HepG2 (cell line): ENCODE measurements at regions not wholly inside any gene's neighbourhood (a gene's known extent, or its start where the extent isn't known, plus 50 kb on each side); places are given as distances from the start of the nearest gene placed in this dataset.

Experiments
- ATAC-seq: fragments of 200-7000 bp; cut with Tn5 transposase; 3 replicates; pipeline ENCODE4 v1.9.1; 2020; ENCODE audit warnings: mild to moderate bottlenecking, moderate library complexity
- BruUV-seq: library from RNA; stranded (reverse); fragments of 400-500 nt; replicated peaks from 2 replicates; lab custom pipeline; 2021; lab: Mats Ljungman, UMichigan
- CTCF ChIA-PET: fragments of 300-600 bp; formaldehyde crosslinking; extraction: SDS; loops from one replicate; lab custom pipeline; 2021; ENCODE audit warnings: low total read pairs, inconsistent platforms, low intra/inter-chr PET ratio; lab: Yijun Ruan, JAX
- POLR2A ChIA-PET: fragments of 350-600 bp; sonication (Branson Sonifier 250); formaldehyde crosslinking; loops from one replicate; lab custom pipeline; 2020; ENCODE audit warnings: antibody characterized with exemption, inconsistent platforms; lab: Yijun Ruan, JAX
- DNase-seq: peaks from one replicate; pipeline ENCODE4 v3.0.0-alpha.2; 2015; ENCODE audit warnings: low spot score
- FAIRE-seq: peaks from 3 replicates; lab custom pipeline; 2011; peaks lifted over from hg19 to GRCh38; lab: Jason Lieb, UNC
- H2AFZ ChIP-seq: one replicate; pipeline ENCODE4 v1.6.1; 2011; ENCODE audit warnings: low read length, inconsistent platforms
- H3K27ac ChIP-seq: fragments of 300-600 bp; 3 replicates; pipeline ENCODE4 v1.8.0; 2011; ENCODE audit warnings: mixed run types, mild to moderate bottlenecking, mixed read lengths, low read length, inconsistent platforms; ENCODE audit not compliant: insufficient read depth; ENCODE audit errors: extremely low read length
- H3K27me3 ChIP-seq, 2 experiments: fragments of 200-600 bp in 1 of 2; 2 replicates in 1 of 2; 3 replicates in 1 of 2; pipeline versions ENCODE4 v1.6.0 to v1.8.0; 2011; ENCODE audit warnings: low read length in 2 of 2, mild to moderate bottlenecking in 2 of 2, moderate library complexity in 2 of 2, inconsistent platforms in 1 of 2; ENCODE audit not compliant: insufficient read depth in 2 of 2, control insufficient read depth in 1 of 2
- H3K36me3 ChIP-seq, 2 experiments: fragments of 200-600 bp in 1 of 2; replicated peaks in 1 of 2; 2 replicates in 1 of 2; 3 replicates in 1 of 2; pipeline versions ENCODE4 v1.5.1 to v1.8.0; 2011; ENCODE audit warnings: low read length in 2 of 2, inconsistent platforms in 1 of 2; ENCODE audit not compliant: insufficient read depth in 2 of 2, control insufficient read depth in 1 of 2
- H3K4me1 ChIP-seq: 2 replicates; pipeline ENCODE4 v1.5.1; 2012; ENCODE audit warnings: low read length, inconsistent platforms; ENCODE audit not compliant: insufficient read depth
- H3K4me2 ChIP-seq: 2 replicates; pipeline ENCODE4 v1.6.0; 2011; ENCODE audit warnings: low read depth, low read length, inconsistent platforms
- H3K4me3 ChIP-seq, 3 experiments: fragments of 200-600 bp in 1 of 3; sonication (generic), shearing (Covaris generic) in 1 of 3; replicated peaks in 1 of 3; 2 replicates each; pipeline ENCODE4 v1.5.1; 2011 to 2016; ENCODE audit warnings: low read length in 3 of 3, inconsistent platforms in 2 of 3, low read depth in 2 of 3, mild to moderate bottlenecking in 2 of 3, control low read depth in 1 of 3, mixed read lengths in 1 of 3; ENCODE audit not compliant: insufficient read depth in 1 of 3
- H3K79me2 ChIP-seq: one replicate; pipeline ENCODE4 v1.6.1; 2011; ENCODE audit warnings: low read length, inconsistent platforms; ENCODE audit not compliant: insufficient read depth
- H3K9ac ChIP-seq: 2 replicates; pipeline ENCODE4 v1.6.0; 2011; ENCODE audit warnings: mild to moderate bottlenecking, low read depth, low read length, inconsistent platforms; ENCODE audit not compliant: insufficient read depth
- H3K9me3 ChIP-seq: 2 replicates; pipeline ENCODE4 v1.5.1; 2012; ENCODE audit warnings: mild to moderate bottlenecking, low read length
- H4K20me1 ChIP-seq: 2 replicates; pipeline ENCODE4 v1.6.0; 2011; ENCODE audit warnings: inconsistent platforms, mild to moderate bottlenecking, low read length, moderate library complexity; ENCODE audit not compliant: insufficient read depth
- CEBPG ChIP-seq: IDR thresholded peaks from 2 replicates; pipeline ENCODE4 v1.6.1; 2016
- EP300 ChIP-seq, 3 experiments: sonication (generic) in 1 of 3; formaldehyde crosslinking in 1 of 3; IDR thresholded peaks; 2 replicates each; pipeline versions ENCODE4 v1.5.1 to v1.6.1; 2011 to 2020; ENCODE audit warnings: low read depth in 2 of 3, low read length in 2 of 3, borderline replicate concordance in 1 of 3, improper control_type of control experiment in 1 of 3, mild to moderate bottlenecking in 1 of 3, missing genetic modification reagents in 1 of 3, moderate library complexity in 1 of 3
- ESRRA ChIP-seq: sonication (generic); formaldehyde crosslinking; IDR thresholded peaks from 2 replicates; pipeline ENCODE4 v1.5.1; 2020; ENCODE audit warnings: mild to moderate bottlenecking, low read depth, missing genetic modification reagents
- HNRNPK ChIP-seq: fragments of 200-400 bp; formaldehyde crosslinking; IDR thresholded peaks from 2 replicates; pipeline ENCODE4 v1.6.1; 2018; ENCODE audit warnings: low read length, low read depth, moderate library complexity, mild to moderate bottlenecking; ENCODE audit not compliant: poor library complexity, severe bottlenecking
- MATR3 ChIP-seq: sonication (generic); formaldehyde crosslinking; IDR thresholded peaks from 2 replicates; pipeline ENCODE4 v1.4.0; 2020; ENCODE audit warnings: missing genetic modification reagents
- NR3C1 ChIP-seq: sonication (generic); formaldehyde crosslinking; IDR thresholded peaks from 2 replicates; pipeline ENCODE4 v1.4.0; 2020; ENCODE audit warnings: missing genetic modification reagents
- SNAI1 ChIP-seq: sonication (generic); formaldehyde crosslinking; IDR thresholded peaks from 2 replicates; pipeline ENCODE4 v1.5.0; 2020; ENCODE audit warnings: mild to moderate bottlenecking, missing genetic modification reagents, borderline replicate concordance
- WIZ ChIP-seq: sonication (generic); formaldehyde crosslinking; IDR thresholded peaks from 2 replicates; pipeline ENCODE4 v1.5.1; 2020; ENCODE audit warnings: mild to moderate bottlenecking, missing genetic modification reagents
- ZHX1 ChIP-seq: sonication (generic); formaldehyde crosslinking; IDR thresholded peaks from 2 replicates; pipeline ENCODE4 v1.8.1; 2022; ENCODE audit warnings: low read depth, mild to moderate bottlenecking, missing genetic modification reagents
- ZNF274 ChIP-seq: sonication (generic); formaldehyde crosslinking; IDR thresholded peaks from 2 replicates; pipeline ENCODE4 v1.5.1; 2020; ENCODE audit warnings: mild to moderate bottlenecking, missing genetic modification reagents
- ZNF558 ChIP-seq: sonication (generic); formaldehyde crosslinking; IDR thresholded peaks from 2 replicates; pipeline ENCODE4 v1.9.0; 2022; ENCODE audit warnings: mild to moderate bottlenecking, missing genetic modification reagents, borderline replicate concordance
- ZNF564 ChIP-seq: sonication (generic); formaldehyde crosslinking; IDR thresholded peaks from 2 replicates; pipeline ENCODE4 v1.8.1; 2023; ENCODE audit warnings: mild to moderate bottlenecking, missing genetic modification reagents
- ZNF691 ChIP-seq: sonication (generic); formaldehyde crosslinking; IDR thresholded peaks from 2 replicates; pipeline ENCODE4 v1.4.0; 2020; ENCODE audit warnings: missing genetic modification reagents, low read depth, mild to moderate bottlenecking, borderline replicate concordance
- ZNF83 ChIP-seq: sonication (generic); formaldehyde crosslinking; IDR thresholded peaks from 2 replicates; pipeline ENCODE4 v1.4.0; 2020; ENCODE audit warnings: missing genetic modification reagents, mild to moderate bottlenecking, borderline replicate concordance
- ZUFSP ChIP-seq: sonication (generic); formaldehyde crosslinking; IDR thresholded peaks from 2 replicates; pipeline ENCODE4 v1.9.0; 2021; ENCODE audit warnings: missing genetic modification reagents, mild to moderate bottlenecking, borderline replicate concordance
- WGBS: methylation state at CpG from one replicate; pipeline ENCODE4 v1.1.6; 2017; ENCODE audit warnings: low lambda C conversion rate; 5-methylcytosine and 5-hydroxymethylcytosine counted together
- in situ Hi-C: cut with HindIII; loops from 2 replicates; pipeline ENCODE4 v1.10.0; 2017; ENCODE audit warnings: low pct_unique_long_range_greater_than_20kb; ENCODE audit not compliant: extremely low pct_ligation_motif_present
- intact Hi-C: fragments of 100-400 bp; cut with micrococcal nuclease; formaldehyde crosslinking; loops from one replicate; pipeline ENCODE4 v1.10.0; 2022; ENCODE audit not compliant: unreplicated experiment

GRCh38 chr10:62633976-62634375, 170.5 kb upstream of the ADO start:
- no peaks in the 10 kb centered on the region for H3K79me2 ChIP-seq
- H3K4me2 ChIP-seq: no peak overlapping the region
- CTCF ChIA-PET: no interaction called here
- no peaks in the 10 kb centered on the region for H4K20me1 ChIP-seq
- FAIRE-seq: no peak
- no peak for ATAC-seq
- WGBS: 2% methylated on average over 3 of the region's 3 CpGs
- no peak overlapping the region for H3K4me3 ChIP-seq
- intact Hi-C loops (no loop called here), in situ Hi-C loops (no loop called here)
- H3K9ac ChIP-seq: no peak overlapping the region
- H3K4me1 ChIP-seq: peaks cover 13% of the 10 kb centered on the region
- H3K27ac ChIP-seq: no peak overlapping the region
- BruUV-seq: no TSS peak
- POLR2A ChIA-PET: no interaction called here
- H3K9me3 ChIP-seq: no peaks in the 10 kb centered on the region
- 0 out of 5 replicates have a peak, but pooled peaks cover 0 to 1% of the 10 kb centered on the region in 2 experiments for H3K27me3 ChIP-seq
- no peak for TF ChIP-seq EP300 (IDR thresholded peaks at IDR 0.05; ENCODE audit: low read depth in 2 of 2, low read length in 2 of 2)
- TF ChIP-seq EP300 (CRISPR knock-in tag; IDR thresholded peaks at IDR 0.05; ENCODE audit: borderline replicate concordance): no peak
- TF ChIP-seq ZNF83 (CRISPR knock-in tag): no peak
- no peak for TF ChIP-seq ZNF274
- TF ChIP-seq ZNF691 (CRISPR knock-in tag): no peak
- TF ChIP-seq ZUFSP (CRISPR knock-in tag): no peak
- no peak for TF ChIP-seq ZNF564 (CRISPR knock-in tag)
- TF ChIP-seq ESRRA: no peak
- no peak for TF ChIP-seq NR3C1 (CRISPR knock-in tag)
- no peak for TF ChIP-seq CEBPG
- TF ChIP-seq WIZ (CRISPR knock-in tag): no peak
- TF ChIP-seq ZNF558 (CRISPR knock-in tag): no peak
- TF ChIP-seq SNAI1 (CRISPR knock-in tag): no peak
- TF ChIP-seq HNRNPK: no peak
- no peak for TF ChIP-seq ZHX1 (CRISPR knock-in tag)
- TF ChIP-seq MATR3 (CRISPR knock-in tag): no peak
- no peak overlapping the region for H2AFZ ChIP-seq
- DNase-seq: no peak
- H3K36me3 ChIP-seq: no peaks in the 10 kb centered on the region
